ENCODE measurements at regions not wholly inside any gene's neighbourhood (a gene's known extent, or its start where the extent isn't known, plus 50 kb on each side); places are given as distances from the start of the nearest gene placed in this dataset.

GRCh38 chr16:77590707-77591106, 131.6 kb upstream of the NUDT7 start:
- no peak for DNase-seq (ENCODE audit: low read depth in 4 of 4, low spot score in 2 of 4)

- no peak for DNase-seq (ENCODE audit: low read depth in 4 of 4, low spot score in 2 of 4)
Measured at GRCh38 chr16:77591347-77591746, 131.0 kb upstream of the NUDT7 start.

GRCh38 chr16:77592021-77592420, 130.3 kb upstream of the NUDT7 start:
- no peak for DNase-seq (ENCODE audit: low read depth in 4 of 4, low spot score in 2 of 4)

- DNase-seq (ENCODE audit: low read depth in 4 of 4, low spot score in 2 of 4) = no peak
Measured at GRCh38 chr16:77594057-77594456, 128.3 kb upstream of the NUDT7 start.

- peak; percentile 24 to 41 (median 28) for DNase-seq (ENCODE audit: low read depth in 4 of 4, low spot score in 2 of 4)
Measured at GRCh38 chr16:77594799-77595596, 127.3 kb upstream of the NUDT7 start.

- DNase-seq (ENCODE audit: low read depth in 4 of 4, low spot score in 2 of 4) = no peak
Measured at GRCh38 chr16:77596261-77596660, 126.1 kb upstream of the NUDT7 start.

- no peak for DNase-seq (ENCODE audit: low read depth in 4 of 4, low spot score in 2 of 4)
Measured at GRCh38 chr16:77599793-77600415, 122.4 kb upstream of the NUDT7 start.

GRCh38 chr16:77600555-77600954, 121.8 kb upstream of the NUDT7 start:
- DNase-seq (ENCODE audit: low read depth in 4 of 4, low spot score in 2 of 4) = no peak

GRCh38 chr16:77603656-77604055, 118.7 kb upstream of the NUDT7 start:
- DNase-seq (ENCODE audit: low read depth in 4 of 4, low spot score in 2 of 4) = no peak

- DNase-seq (ENCODE audit: low read depth in 4 of 4, low spot score in 2 of 4) = no peak
Measured at GRCh38 chr16:77610496-77610895, 111.8 kb upstream of the NUDT7 start.

GRCh38 chr16:77611386-77611785, 110.9 kb upstream of the NUDT7 start:
- DNase-seq (ENCODE audit: low read depth in 4 of 4, low spot score in 2 of 4) = no peak

- no peak for DNase-seq (ENCODE audit: low read depth in 4 of 4, low spot score in 2 of 4)
Measured at GRCh38 chr16:77612596-77612995, 109.7 kb upstream of the NUDT7 start.

- DNase-seq (ENCODE audit: low read depth in 4 of 4, low spot score in 2 of 4) = no peak
Measured at GRCh38 chr16:77613095-77613494, 109.2 kb upstream of the NUDT7 start.

GRCh38 chr16:77617553-77617952, 104.8 kb upstream of the NUDT7 start:
- no peak for DNase-seq (ENCODE audit: low read depth in 4 of 4, low spot score in 2 of 4)

- no peak for DNase-seq (ENCODE audit: low read depth in 4 of 4, low spot score in 2 of 4)
Measured at GRCh38 chr16:77617996-77618395, 104.3 kb upstream of the NUDT7 start.

- DNase-seq (ENCODE audit: low read depth in 4 of 4, low spot score in 2 of 4) = no peak
Measured at GRCh38 chr16:77618951-77619350, 103.4 kb upstream of the NUDT7 start.

- DNase-seq (ENCODE audit: low read depth in 4 of 4, low spot score in 2 of 4) = no peak
Measured at GRCh38 chr16:77624085-77624484, 98.2 kb upstream of the NUDT7 start.

GRCh38 chr16:77636615-77637014, 85.7 kb upstream of the NUDT7 start:
- no peak for DNase-seq (ENCODE audit: low read depth in 4 of 4, low spot score in 2 of 4)

GRCh38 chr16:77637940-77638339, 84.4 kb upstream of the NUDT7 start:
- no peak for DNase-seq (ENCODE audit: low read depth in 4 of 4, low spot score in 2 of 4)

GRCh38 chr16:77643176-77643575, 79.1 kb upstream of the NUDT7 start:
- no peak for DNase-seq (ENCODE audit: low read depth in 4 of 4, low spot score in 2 of 4)

- no peak for DNase-seq (ENCODE audit: low read depth in 4 of 4, low spot score in 2 of 4)
Measured at GRCh38 chr16:77645764-77646163, 76.5 kb upstream of the NUDT7 start.

GRCh38 chr16:77647726-77648125, 74.6 kb upstream of the NUDT7 start:
- DNase-seq (ENCODE audit: low read depth in 4 of 4, low spot score in 2 of 4) = no peak
